Urinary bladder (tissue), 3 donors: ENCODE measurements at regions not wholly inside any gene's neighbourhood (a gene's known extent, or its start where the extent isn't known, plus 50 kb on each side); places are given as distances from the start of the nearest gene placed in this dataset.

Experiments
- DNase-seq: peaks from one replicate; pipeline ENCODE4 v3.0.0-alpha.2; 2015; ENCODE audit errors: extremely low spot score
- H3K27ac ChIP-seq: one replicate; pipeline ENCODE4 v1.5.1; 2013; ENCODE audit warnings: low read depth, mild to moderate bottlenecking, moderate library complexity
- H3K36me3 ChIP-seq: one replicate; pipeline ENCODE4 v1.6.1; 2013; ENCODE audit warnings: mild to moderate bottlenecking, moderate library complexity; ENCODE audit not compliant: insufficient read depth
- H3K4me1 ChIP-seq: one replicate; pipeline ENCODE4 v1.6.1; 2013; ENCODE audit warnings: mild to moderate bottlenecking, moderate library complexity; ENCODE audit not compliant: insufficient read depth
- H3K4me3 ChIP-seq: one replicate; pipeline ENCODE4 v1.5.1; 2013; ENCODE audit warnings: low read depth, low read length
- WGBS: extraction: QIAGEN DNeasy Blood & Tissue Kit; methylation state at CpG from one replicate; pipeline ENCODE4 v1.1.7; 2013; 5-methylcytosine and 5-hydroxymethylcytosine counted together
- donor health status: healthy with polysubstance abuse.
- donor health status: healthy.

GRCh38 chr9:1294641-1295258 lies 244.6 kb downstream of the DMRT2 start:
- no peaks in the 10 kb centered on the region for H3K36me3 ChIP-seq
- no peak overlapping the region for H3K27ac ChIP-seq
- no peak overlapping the region for H3K4me3 ChIP-seq
- DNase-seq, result no peak
- H3K4me1 ChIP-seq, result no peaks in the 10 kb centered on the region
- WGBS, result 54% methylated on average over 3 of the region's 3 CpGs

- Histone ChIP-seq H3K4me3 (no peak overlapping the region), H3K27ac (no peak overlapping the region), H3K4me1 (no peaks in the 10 kb centered on the region), H3K36me3 (no peaks in the 10 kb centered on the region)
- no peak for DNase-seq
- WGBS, result 88% methylated on average over 1 of the region's 1 CpG
Observed at GRCh38 chr9:1296331-1296730, 246.2 kb downstream of the DMRT2 start.

- H3K36me3 ChIP-seq, result no peaks in the 10 kb centered on the region
- DNase-seq, result no peak
- no peak overlapping the region for H3K4me3 ChIP-seq
- WGBS, result 13% methylated on average over 2 of the region's 2 CpGs
- no peak overlapping the region for H3K27ac ChIP-seq
- H3K4me1 ChIP-seq, result no peaks in the 10 kb centered on the region
Observed at GRCh38 chr9:1298046-1298445, 247.9 kb downstream of the DMRT2 start.

- Histone ChIP-seq H3K4me1 (no peaks in the 10 kb centered on the region), H3K36me3 (no peaks in the 10 kb centered on the region), H3K27ac (no peak overlapping the region), H3K4me3 (no peak overlapping the region)
- WGBS, result 0% methylated on average over 1 of the region's 1 CpG
- no peak for DNase-seq
Observed at GRCh38 chr9:1300941-1301340, 250.8 kb downstream of the DMRT2 start.

GRCh38 chr9:1303932-1304331 lies 253.8 kb downstream of the DMRT2 start:
- no peaks in the 10 kb centered on the region for H3K4me1 ChIP-seq
- H3K27ac ChIP-seq, result no peak overlapping the region
- H3K36me3 ChIP-seq, result no peaks in the 10 kb centered on the region
- H3K4me3 ChIP-seq, result no peak overlapping the region
- WGBS, result 83% methylated on average over 3 of the region's 3 CpGs
- DNase-seq, result no peak

- 86% methylated on average over 2 of the region's 2 CpGs for WGBS
- H3K4me3 ChIP-seq, result no peak overlapping the region
- H3K4me1 ChIP-seq, result no peaks in the 10 kb centered on the region
- no peaks in the 10 kb centered on the region for H3K36me3 ChIP-seq
- no peak overlapping the region for H3K27ac ChIP-seq
- no peak for DNase-seq
Observed at GRCh38 chr9:1311462-1312042, 261.4 kb downstream of the DMRT2 start.

- H3K4me3 ChIP-seq, result no peak overlapping the region
- H3K36me3 ChIP-seq, result no peaks in the 10 kb centered on the region
- H3K4me1 ChIP-seq, result no peaks in the 10 kb centered on the region
- H3K27ac ChIP-seq, result no peak overlapping the region
- 43% methylated on average over 4 of the region's 4 CpGs for WGBS
- no peak for DNase-seq
Observed at GRCh38 chr9:1319436-1319835, 269.3 kb downstream of the DMRT2 start.

GRCh38 chr9:1320051-1320557 lies 269.9 kb downstream of the DMRT2 start:
- Histone ChIP-seq H3K36me3 (no peaks in the 10 kb centered on the region), H3K4me3 (no peak overlapping the region), H3K4me1 (no peaks in the 10 kb centered on the region), H3K27ac (no peak overlapping the region)
- 61% methylated on average over 5 of the region's 5 CpGs for whole genome bisulfite sequencing
- no peak for DNase-seq

GRCh38 chr9:1320607-1321195 lies 270.5 kb downstream of the DMRT2 start:
- Histone ChIP-seq H3K27ac (no peak overlapping the region), H3K4me1 (no peaks in the 10 kb centered on the region), H3K4me3 (no peak overlapping the region), H3K36me3 (no peaks in the 10 kb centered on the region)
- 32% methylated on average over 7 of the region's 7 CpGs for WGBS
- no peak for DNase-seq

GRCh38 chr9:1327467-1327866 lies 277.3 kb downstream of the DMRT2 start:
- H3K4me3 ChIP-seq, result no peak overlapping the region
- H3K36me3 ChIP-seq, result no peaks in the 10 kb centered on the region
- no peaks in the 10 kb centered on the region for H3K4me1 ChIP-seq
- H3K27ac ChIP-seq, result no peak overlapping the region
- no peak for DNase-seq
- WGBS, result 77% methylated on average over 3 of the region's 3 CpGs

- Histone ChIP-seq H3K4me1 (no peaks in the 10 kb centered on the region), H3K36me3 (no peaks in the 10 kb centered on the region), H3K4me3 (no peak overlapping the region), H3K27ac (no peak overlapping the region)
- 69% methylated on average over 4 of the region's 4 CpGs for WGBS
- no peak for DNase-seq
Observed at GRCh38 chr9:1328341-1328740, 278.2 kb downstream of the DMRT2 start.

GRCh38 chr9:1331546-1332038 lies 281.4 kb downstream of the DMRT2 start:
- Histone ChIP-seq H3K27ac (no peak overlapping the region), H3K4me1 (no peaks in the 10 kb centered on the region), H3K4me3 (no peak overlapping the region), H3K36me3 (no peaks in the 10 kb centered on the region)
- DNase-seq, result no peak

- WGBS, result 35% methylated on average over 3 of the region's 3 CpGs
- DNase-seq, result no peak
- H3K36me3 ChIP-seq, result no peaks in the 10 kb centered on the region
- H3K27ac ChIP-seq, result no peak overlapping the region
- H3K4me1 ChIP-seq, result no peaks in the 10 kb centered on the region
- no peak overlapping the region for H3K4me3 ChIP-seq
Observed at GRCh38 chr9:1332156-1332555, 282.0 kb downstream of the DMRT2 start.

GRCh38 chr9:1335174-1335573 lies 285.0 kb downstream of the DMRT2 start:
- H3K36me3 ChIP-seq, result no peaks in the 10 kb centered on the region
- H3K4me1 ChIP-seq, result no peaks in the 10 kb centered on the region
- H3K4me3 ChIP-seq, result no peak overlapping the region
- no peak overlapping the region for H3K27ac ChIP-seq
- WGBS, result 81% methylated on average over 4 of the region's 4 CpGs
- DNase-seq, result no peak
